Stimulated activated CD4-positive, alpha-beta T cell treated with anti-CD3 and anti-CD28 coated beads, Interleukin-4, amount 100 ng/mL, for 48 hours (primary cell): ENCODE measurements at regions not wholly inside any gene's neighbourhood (a gene's known extent, or its start where the extent isn't known, plus 50 kb on each side); places are given as distances from the start of the nearest gene placed in this dataset.

Experiments
- DNase-seq, 2 donors: peaks; one replicate each; pipeline ENCODE4 v3.0.0-alpha.2; 2020; ENCODE audit warnings: low read depth in 2 of 2

GRCh38 chr4:151940926-151941617 lies 180.3 kb upstream of the GATB start:
- no peak for DNase-seq

- no peak for DNase-seq
Measured at GRCh38 chr4:151940291-151940690, 179.5 kb upstream of the GATB start.

GRCh38 chr4:151939670-151940069 lies 178.9 kb upstream of the GATB start:
- no peak for DNase-seq

GRCh38 chr4:151935411-151935810 lies 174.6 kb upstream of the GATB start:
- DNase-seq = no peak

GRCh38 chr4:151934766-151935165 lies 174.0 kb upstream of the GATB start:
- DNase-seq = no peak

GRCh38 chr4:151933122-151933827 lies 172.5 kb upstream of the GATB start:
- DNase-seq = no peak

GRCh38 chr4:151931563-151931962 lies 170.8 kb upstream of the GATB start:
- no peak for DNase-seq

- no peak for DNase-seq
Measured at GRCh38 chr4:151930372-151930771, 169.6 kb upstream of the GATB start.

- no peak for DNase-seq
Measured at GRCh38 chr4:151928112-151928511, 167.3 kb upstream of the GATB start.

GRCh38 chr4:151922811-151923210 lies 162.0 kb upstream of the GATB start:
- DNase-seq = no peak

- DNase-seq = no peak
Measured at GRCh38 chr4:151922306-151922705, 161.5 kb upstream of the GATB start.

- DNase-seq = no peak
Measured at GRCh38 chr4:151921811-151922210, 161.0 kb upstream of the GATB start.

GRCh38 chr4:151921386-151921785 lies 160.6 kb upstream of the GATB start:
- no peak for DNase-seq

GRCh38 chr4:151917145-151917734 lies 156.4 kb upstream of the GATB start:
- no peak for DNase-seq

- DNase-seq = no peak
Measured at GRCh38 chr4:151912632-151913031, 151.8 kb upstream of the GATB start.

- DNase-seq = no peak
Measured at GRCh38 chr4:151911970-151912369, 151.2 kb upstream of the GATB start.

- DNase-seq = no peak
Measured at GRCh38 chr4:151908734-151909497, 148.1 kb upstream of the GATB start.

GRCh38 chr4:151908201-151908600 lies 147.4 kb upstream of the GATB start:
- DNase-seq = no peak

GRCh38 chr4:151906438-151906837 lies 145.6 kb upstream of the GATB start:
- DNase-seq = no peak

- no peak for DNase-seq
Measured at GRCh38 chr4:151905197-151905596, 144.4 kb upstream of the GATB start.

- no peak for DNase-seq
Measured at GRCh38 chr4:151901631-151902030, 140.8 kb upstream of the GATB start.

GRCh38 chr4:151896880-151897279 lies 136.1 kb upstream of the GATB start:
- DNase-seq = no peak
